Epithelial cell of proximal tubule (primary cell): ENCODE measurements at regions not wholly inside any gene's neighbourhood (a gene's known extent, or its start where the extent isn't known, plus 50 kb on each side); places are given as distances from the start of the nearest gene placed in this dataset.

Experiments
- DNase-seq: peaks from one replicate; pipeline ENCODE4 v3.0.0-alpha.2; 2011; ENCODE audit warnings: low read depth
- H3K4me3 ChIP-seq: 2 replicates; pipeline ENCODE4 v1.5.1; 2011; ENCODE audit warnings: low read depth, mild to moderate bottlenecking, low read length
- CTCF ChIP-seq: conservative IDR thresholded peaks from 2 replicates; pipeline ENCODE4 v1.5.1; 2012; ENCODE audit warnings: low read depth, mild to moderate bottlenecking, low read length

GRCh38 chr18:64244571-64244970, 95.7 kb upstream of the LINC00305 start:
- peak; percentile 16 for TF ChIP-seq CTCF
- no peak for DNase-seq
- H3K4me3 ChIP-seq: no peak overlapping the region

- H3K4me3 ChIP-seq: no peak overlapping the region
- no peak for DNase-seq
Measured at GRCh38 chr18:64240316-64240715, 91.4 kb upstream of the LINC00305 start.

GRCh38 chr18:64238076-64238475, 89.2 kb upstream of the LINC00305 start:
- no peak for TF ChIP-seq CTCF
- no peak for DNase-seq
- H3K4me3 ChIP-seq: no peak overlapping the region

More at GRCh38 chr18:64240316-64240715, 91.4 kb upstream of the LINC00305 start:
- TF ChIP-seq CTCF: no peak

- no peak for DNase-seq
- TF ChIP-seq CTCF: no peak
- no peak overlapping the region for H3K4me3 ChIP-seq
Measured at GRCh38 chr18:64234321-64234720, 85.4 kb upstream of the LINC00305 start.

GRCh38 chr18:64233851-64234250, 85.0 kb upstream of the LINC00305 start:
- no peak for TF ChIP-seq CTCF
- H3K4me3 ChIP-seq: no peak overlapping the region
- no peak for DNase-seq

- TF ChIP-seq CTCF: no peak
- no peak for DNase-seq
- H3K4me3 ChIP-seq: no peak overlapping the region
Measured at GRCh38 chr18:64220941-64221340, 72.1 kb upstream of the LINC00305 start.

GRCh38 chr18:64219517-64219916, 70.6 kb upstream of the LINC00305 start:
- no peak for DNase-seq
- no peak for TF ChIP-seq CTCF

More at GRCh38 chr18:64219517-64219916, 70.6 kb upstream of the LINC00305 start:
- no peak overlapping the region for H3K4me3 ChIP-seq
